Central memory CD8-positive, alpha-beta T cell (primary cell): ENCODE measurements at regions not wholly inside any gene's neighbourhood (a gene's known extent, or its start where the extent isn't known, plus 50 kb on each side); places are given as distances from the start of the nearest gene placed in this dataset.
A peak's percentile ranks its signal among the peaks of the same experiment; 100 is the strongest.

Experiments used
- ATAC-seq: fragments of 150-1000 bp; cut with Tn5 transposase; replicated peaks from 2 replicates; pipeline ENCODE4 v1.10.0; 2022; ENCODE audit warnings: mild to moderate bottlenecking, moderate FRiP score, moderate number of reproducible peaks; ENCODE audit not compliant: poor library complexity, severe bottlenecking; ENCODE audit errors: extremely low read depth
- DNase-seq, 2 donors: peaks; one replicate each; pipeline ENCODE4 v3.0.0; 2021; ENCODE audit warnings: low spot score in 2 of 2
- H3K27ac Mint-ChIP-seq: one replicate; pipeline ENCODE4 v1.8.0; 2022; ENCODE audit warnings: low read depth, mild to moderate bottlenecking, moderate library complexity, mixed read lengths
- H3K27me3 Mint-ChIP-seq: one replicate; pipeline ENCODE4 v1.8.0; 2022; ENCODE audit warnings: mixed read lengths
- H3K36me3 Mint-ChIP-seq: one replicate; pipeline ENCODE4 v1.8.0; 2022; ENCODE audit warnings: mild to moderate bottlenecking, moderate library complexity, mixed read lengths; ENCODE audit not compliant: insufficient read depth
- H3K4me1 Mint-ChIP-seq: one replicate; pipeline ENCODE4 v1.8.0; 2022; ENCODE audit warnings: mixed read lengths
- H3K4me3 Mint-ChIP-seq: one replicate; pipeline ENCODE4 v1.8.0; 2022; ENCODE audit warnings: mild to moderate bottlenecking, moderate library complexity, mixed read lengths
- H3K9me3 Mint-ChIP-seq: one replicate; pipeline ENCODE4 v1.8.0; 2022; ENCODE audit warnings: mixed read lengths

- Mint-ChIP-seq H3K36me3 (no peaks in the 10 kb centered on the region), H3K27me3 (no peaks in the 10 kb centered on the region), H3K9me3 (peaks cover 7% of the 10 kb centered on the region), H3K27ac (no peak overlapping the region), H3K4me3 (no peak overlapping the region), H3K4me1 (peaks cover under 1% of the 10 kb centered on the region)
- ATAC-seq (no peak), DNase-seq (no peak)
Measured at GRCh38 chr2:234235191-234235590, 184.7 kb downstream of the SPP2 start.

- Mint-ChIP-seq H3K9me3 (no peaks in the 10 kb centered on the region), H3K4me1 (peaks cover 6% of the 10 kb centered on the region), H3K27me3 (no peaks in the 10 kb centered on the region), H3K36me3 (no peaks in the 10 kb centered on the region), H3K27ac (no peak overlapping the region), H3K4me3 (no peak overlapping the region)
- DNase-seq (no peak), ATAC-seq (no peak)
Measured at GRCh38 chr2:234231460-234231859, 181.0 kb downstream of the SPP2 start.

DNA sequence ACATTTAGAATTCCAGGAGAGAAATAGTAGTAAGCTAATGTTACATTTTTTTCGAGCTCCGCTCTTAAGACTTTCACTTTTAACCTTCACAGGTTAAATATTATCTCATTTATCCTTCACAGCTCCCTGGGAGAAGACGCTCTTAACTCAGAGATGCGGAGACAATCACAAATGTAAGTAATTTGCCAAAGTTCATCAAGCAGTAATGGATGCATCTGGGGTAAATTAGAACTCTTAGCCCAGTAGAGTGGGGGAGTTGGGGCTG lies 168.5 kb downstream of the SPP2 start:
- H3K4me3 Mint-ChIP-seq = no peak overlapping the region
- DNase-seq = no peak
- H3K36me3 Mint-ChIP-seq = no peaks in the 10 kb centered on the region
- peaks cover 38% of the 10 kb centered on the region for H3K4me1 Mint-ChIP-seq
- no peaks in the 10 kb centered on the region for H3K27me3 Mint-ChIP-seq
- H3K9me3 Mint-ChIP-seq = no peaks in the 10 kb centered on the region
- no peak overlapping the region for H3K27ac Mint-ChIP-seq
- ATAC-seq = no peak

- Mint-ChIP-seq H3K27ac (no peak overlapping the region), H3K9me3 (no peaks in the 10 kb centered on the region), H3K4me1 (peaks cover 38% of the 10 kb centered on the region), H3K27me3 (no peaks in the 10 kb centered on the region), H3K4me3 (no peak overlapping the region), H3K36me3 (no peaks in the 10 kb centered on the region)
- no peak for ATAC-seq
- DNase-seq = no peak
Measured at GRCh38 chr2:234218266-234219045, 168.0 kb downstream of the SPP2 start.

DNA sequence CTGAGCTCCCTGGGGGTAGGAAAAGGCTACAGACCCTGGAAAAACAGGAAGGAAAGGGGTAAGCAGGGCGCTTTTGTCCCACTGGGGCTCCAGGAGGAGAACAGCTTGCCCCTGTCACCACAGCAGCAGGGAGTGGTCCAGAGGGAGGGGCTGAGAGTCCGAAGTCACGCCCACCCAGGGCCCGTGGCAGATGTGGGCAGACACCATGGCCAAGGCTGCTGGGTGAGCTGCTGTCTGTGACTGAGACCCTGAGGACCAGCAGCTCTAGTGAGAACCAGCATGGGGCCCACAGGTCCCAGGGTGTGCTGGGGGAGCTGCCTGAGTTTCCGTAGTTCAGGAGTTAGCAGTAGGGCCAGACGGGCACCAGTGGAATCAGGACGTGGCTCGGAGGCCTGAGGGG lies 162.0 kb downstream of the SPP2 start:
- Mint-ChIP-seq H3K4me3 (no peak overlapping the region), H3K9me3 (no peaks in the 10 kb centered on the region), H3K4me1 (peaks cover 25% of the 10 kb centered on the region), H3K36me3 (no peaks in the 10 kb centered on the region), H3K27me3 (no peaks in the 10 kb centered on the region), H3K27ac (peak overlapping the region; percentile 54)
- DNase-seq (no peak), ATAC-seq (no peak)

GRCh38 chr2:234211797-234212196 lies 161.3 kb downstream of the SPP2 start:
- Mint-ChIP-seq H3K36me3 (no peaks in the 10 kb centered on the region), H3K9me3 (no peaks in the 10 kb centered on the region)
- DNase-seq = no peak

DNA sequence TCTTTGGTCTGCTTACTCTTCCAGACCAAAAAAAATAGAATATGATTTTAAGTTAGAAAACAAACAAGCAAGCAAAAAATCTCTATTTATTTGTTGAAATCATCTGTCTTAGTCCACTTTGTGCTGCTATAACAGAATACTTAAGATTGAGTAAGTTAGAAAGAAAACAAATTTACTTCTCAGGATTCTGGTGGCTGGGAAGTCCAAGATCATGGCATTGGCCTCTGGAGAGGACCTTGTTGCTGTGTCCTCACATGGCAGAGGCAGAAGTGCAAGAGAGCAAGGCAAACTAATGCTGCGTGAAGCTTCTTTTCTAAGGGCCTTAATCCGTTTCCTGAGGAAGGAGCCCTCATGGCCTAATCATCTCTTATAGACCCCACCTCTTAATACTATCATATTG lies 156.2 kb downstream of the SPP2 start:
- Mint-ChIP-seq H3K27me3 (no peaks in the 10 kb centered on the region), H3K27ac (no peak overlapping the region), H3K4me3 (no peak overlapping the region), H3K9me3 (no peaks in the 10 kb centered on the region), H3K36me3 (no peaks in the 10 kb centered on the region), H3K4me1 (no peaks in the 10 kb centered on the region)
- ATAC-seq = no peak
- no peak for DNase-seq

More at GRCh38 chr2:234211797-234212196, 161.3 kb downstream of the SPP2 start:
- ATAC-seq = no peak
- H3K27me3 Mint-ChIP-seq = no peaks in the 10 kb centered on the region
- H3K4me1 Mint-ChIP-seq = peaks cover 18% of the 10 kb centered on the region
- no peak overlapping the region for H3K4me3 Mint-ChIP-seq
- H3K27ac Mint-ChIP-seq = peak overlapping the region; percentile 54

DNA sequence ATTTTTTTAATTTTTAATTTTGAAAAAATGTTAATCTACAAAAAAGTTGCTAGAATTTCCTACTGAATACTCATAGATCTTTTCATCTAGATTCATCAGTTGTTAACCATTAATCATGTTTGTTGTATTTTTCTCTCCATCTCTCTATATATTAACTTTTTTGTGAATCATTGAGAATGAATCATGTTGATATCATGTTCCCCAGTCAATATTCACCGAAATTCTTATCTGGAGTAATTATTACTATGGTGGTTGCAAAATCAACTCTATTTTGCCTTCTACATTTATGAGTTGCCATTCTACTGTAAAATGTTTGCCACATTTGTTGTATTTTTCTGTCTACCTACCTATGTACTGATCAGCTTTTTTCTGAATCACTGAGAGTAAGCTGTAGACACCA lies 154.0 kb downstream of the SPP2 start:
- no peaks in the 10 kb centered on the region for H3K36me3 Mint-ChIP-seq
- H3K27me3 Mint-ChIP-seq = no peaks in the 10 kb centered on the region
- no peak overlapping the region for H3K4me3 Mint-ChIP-seq
- H3K27ac Mint-ChIP-seq = no peak overlapping the region
- no peak for DNase-seq
- no peaks in the 10 kb centered on the region for H3K4me1 Mint-ChIP-seq
- no peaks in the 10 kb centered on the region for H3K9me3 Mint-ChIP-seq
- no peak for ATAC-seq

DNA sequence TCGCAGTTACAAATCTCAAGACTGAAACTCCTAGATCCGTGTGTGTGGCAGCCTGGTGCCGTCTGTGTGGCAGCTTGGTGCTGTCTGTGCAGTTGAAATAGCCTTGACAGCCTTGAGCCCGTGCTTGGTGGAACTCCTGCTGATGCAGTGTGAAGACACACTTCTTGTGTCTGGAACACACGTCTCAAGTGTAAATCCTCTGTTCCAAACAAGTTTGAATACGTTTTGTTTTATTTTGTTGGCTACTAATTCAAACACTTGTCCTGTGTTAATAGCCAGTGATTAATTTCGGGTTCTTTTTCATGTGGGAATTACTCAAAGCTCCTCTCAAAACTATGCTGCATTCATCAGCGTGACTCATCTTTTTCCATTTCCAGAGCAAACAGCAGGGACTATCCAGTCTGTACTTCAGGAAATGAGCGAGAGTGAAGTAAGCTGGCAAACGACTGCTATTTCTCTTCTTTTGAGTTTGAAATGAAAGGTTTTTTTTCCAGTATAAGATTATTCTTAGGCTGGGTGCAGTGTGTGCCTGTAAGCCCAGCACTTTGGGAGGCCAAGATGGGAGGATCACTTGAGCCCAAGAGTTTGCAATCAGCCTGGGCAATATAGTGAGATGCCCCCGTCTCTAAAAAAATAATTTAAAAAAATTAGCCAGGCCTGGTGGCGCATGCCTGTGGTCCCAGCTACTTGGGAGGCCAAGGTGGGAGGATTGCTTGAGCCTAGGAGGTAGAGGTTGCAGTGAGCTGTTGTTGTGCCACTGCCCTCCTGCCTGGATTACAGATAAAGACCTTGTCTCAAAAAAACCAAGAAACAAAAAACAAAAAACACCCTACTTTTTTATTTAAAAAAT lies 152.9 kb downstream of the SPP2 start:
- Mint-ChIP-seq H3K27me3 (no peaks in the 10 kb centered on the region), H3K4me3 (no peak overlapping the region), H3K36me3 (no peaks in the 10 kb centered on the region), H3K4me1 (peaks cover 6% of the 10 kb centered on the region), H3K27ac (no peak overlapping the region), H3K9me3 (no peaks in the 10 kb centered on the region)
- ATAC-seq (no peak), DNase-seq (no peak)

DNA sequence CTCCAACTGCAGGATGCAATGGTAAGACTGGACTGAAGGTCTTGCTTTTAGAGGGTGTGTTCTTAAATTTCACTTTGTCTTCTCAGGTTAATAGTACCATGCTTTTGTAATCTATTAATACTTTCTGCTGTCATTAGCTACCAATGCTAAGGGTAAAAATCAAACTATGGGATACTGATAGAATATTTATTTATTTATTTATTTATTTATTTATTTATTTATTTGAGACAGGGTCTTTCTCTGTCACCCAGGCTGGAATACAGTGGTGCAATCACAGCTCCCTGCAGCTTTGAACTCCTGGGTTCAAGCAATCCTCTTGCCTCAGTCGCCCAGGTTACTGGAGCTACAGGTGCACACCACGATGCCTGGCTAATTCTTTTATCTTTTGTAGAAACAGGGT lies 152.1 kb downstream of the SPP2 start:
- ATAC-seq = no peak
- peaks cover 2% of the 10 kb centered on the region for H3K36me3 Mint-ChIP-seq
- H3K27ac Mint-ChIP-seq = no peak overlapping the region
- H3K4me3 Mint-ChIP-seq = no peak overlapping the region
- H3K4me1 Mint-ChIP-seq = peaks cover 9% of the 10 kb centered on the region
- H3K27me3 Mint-ChIP-seq = no peaks in the 10 kb centered on the region
- DNase-seq = no peak
- H3K9me3 Mint-ChIP-seq = no peaks in the 10 kb centered on the region

DNA sequence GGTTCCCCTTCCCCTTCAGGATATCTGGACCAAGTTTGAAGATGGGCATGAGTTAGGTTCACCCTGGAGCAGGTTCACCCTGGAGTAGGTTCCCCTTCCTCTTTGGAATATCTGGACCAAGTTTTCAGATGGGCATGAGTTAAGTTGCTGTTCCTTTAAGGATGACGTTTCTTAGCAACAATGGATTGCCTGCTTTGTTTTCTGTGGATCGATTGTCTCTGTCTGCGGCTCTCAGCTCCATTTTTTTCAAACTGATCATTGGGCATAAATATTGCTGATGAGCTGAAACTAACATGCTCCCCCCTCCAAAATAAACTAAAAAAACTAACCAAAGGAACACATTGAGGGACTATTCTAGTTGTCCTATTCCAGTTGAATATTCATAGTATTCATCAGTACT lies 149.5 kb downstream of the SPP2 start:
- ATAC-seq (no peak), DNase-seq (no peak)
- Mint-ChIP-seq H3K4me3 (no peak overlapping the region), H3K36me3 (peaks cover 2% of the 10 kb centered on the region), H3K27me3 (no peaks in the 10 kb centered on the region), H3K4me1 (peaks cover 13% of the 10 kb centered on the region), H3K27ac (no peak overlapping the region), H3K9me3 (no peaks in the 10 kb centered on the region)

- H3K27me3 Mint-ChIP-seq = no peaks in the 10 kb centered on the region
- peaks cover 2% of the 10 kb centered on the region for H3K36me3 Mint-ChIP-seq
- H3K4me1 Mint-ChIP-seq = peaks cover 13% of the 10 kb centered on the region
- DNase-seq (no peak), ATAC-seq (no peak)
- no peak overlapping the region for H3K27ac Mint-ChIP-seq
- H3K4me3 Mint-ChIP-seq = no peak overlapping the region
- H3K9me3 Mint-ChIP-seq = no peaks in the 10 kb centered on the region
Measured at GRCh38 chr2:234198976-234199375, 148.5 kb downstream of the SPP2 start.

DNA sequence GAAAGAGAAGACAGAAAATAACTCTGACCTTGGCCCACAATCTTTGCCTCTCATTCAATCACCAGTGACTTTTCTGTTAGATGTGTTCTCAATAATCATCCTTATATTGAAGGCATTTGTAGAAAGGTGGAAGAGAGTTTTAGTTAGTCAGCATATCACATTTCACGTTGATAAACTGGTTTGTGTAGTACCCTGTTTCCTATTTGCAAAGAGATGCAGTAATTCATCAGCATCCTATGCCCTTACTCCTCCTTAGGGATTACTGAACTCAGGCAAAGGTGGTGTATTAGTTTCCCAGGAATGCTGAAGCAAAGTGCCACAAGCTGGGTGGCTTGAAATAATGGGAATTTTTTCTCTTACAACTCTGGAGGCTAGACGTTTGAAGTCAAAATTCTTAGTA lies 145.0 kb downstream of the SPP2 start:
- ATAC-seq (no peak), DNase-seq (no peak)
- Mint-ChIP-seq H3K36me3 (peaks cover 2% of the 10 kb centered on the region), H3K4me1 (peaks cover 13% of the 10 kb centered on the region), H3K9me3 (no peaks in the 10 kb centered on the region), H3K4me3 (no peak overlapping the region), H3K27me3 (no peaks in the 10 kb centered on the region), H3K27ac (no peak overlapping the region)
